GM19452 (cell line): ENCODE measurements at regions not wholly inside any gene's neighbourhood (a gene's known extent, or its start where the extent isn't known, plus 50 kb on each side); places are given as distances from the start of the nearest gene placed in this dataset.

Source experiments
- ATAC-seq: cut with Tn5 transposase; IDR thresholded peaks from one replicate; pipeline ENCODE4 v1.9.1; 2021; ENCODE audit not compliant: unreplicated experiment

DNA sequence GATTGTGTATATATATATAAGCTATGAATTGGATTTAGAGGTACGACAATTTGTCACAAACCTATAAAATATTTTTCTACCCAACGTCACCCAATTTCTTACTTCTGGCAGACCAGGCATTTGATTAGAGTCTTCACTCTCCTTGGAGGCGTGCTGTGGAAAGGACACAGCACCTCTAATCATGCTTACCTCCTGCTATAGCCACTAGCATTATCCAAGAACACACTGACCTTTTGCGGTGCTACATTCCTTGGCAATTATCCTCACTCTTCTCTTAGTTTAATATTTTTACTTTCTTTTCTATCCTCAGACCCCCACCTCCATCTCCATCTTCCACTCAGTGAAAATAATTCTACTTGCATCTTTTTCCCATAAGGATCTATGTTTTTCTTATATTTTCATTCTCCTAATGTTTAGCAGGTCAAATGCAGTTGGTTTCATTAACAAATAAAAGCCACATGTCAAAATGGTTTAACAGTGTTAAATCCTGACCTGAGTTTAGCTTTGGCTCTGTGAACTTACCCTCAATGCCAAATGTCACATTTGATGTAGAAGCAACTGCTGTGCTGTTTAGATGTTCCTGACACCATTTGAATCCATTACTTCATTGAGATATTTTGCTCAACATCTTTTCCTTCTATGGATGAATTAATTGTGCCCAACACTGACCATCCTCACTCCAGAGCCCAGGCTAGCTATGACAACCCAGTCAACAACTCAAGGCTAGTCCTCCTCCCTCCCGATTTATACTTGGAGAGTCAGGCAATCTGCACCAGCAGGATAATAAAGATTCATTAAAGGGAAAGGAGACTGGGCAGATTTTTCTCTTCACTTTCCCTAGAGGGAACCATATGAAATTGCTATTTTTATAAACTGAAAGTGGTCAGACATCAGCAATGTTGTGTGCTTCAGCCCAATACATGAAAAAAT, 240.5 kb downstream of the MREG start:
- no peak for ATAC-seq

DNA sequence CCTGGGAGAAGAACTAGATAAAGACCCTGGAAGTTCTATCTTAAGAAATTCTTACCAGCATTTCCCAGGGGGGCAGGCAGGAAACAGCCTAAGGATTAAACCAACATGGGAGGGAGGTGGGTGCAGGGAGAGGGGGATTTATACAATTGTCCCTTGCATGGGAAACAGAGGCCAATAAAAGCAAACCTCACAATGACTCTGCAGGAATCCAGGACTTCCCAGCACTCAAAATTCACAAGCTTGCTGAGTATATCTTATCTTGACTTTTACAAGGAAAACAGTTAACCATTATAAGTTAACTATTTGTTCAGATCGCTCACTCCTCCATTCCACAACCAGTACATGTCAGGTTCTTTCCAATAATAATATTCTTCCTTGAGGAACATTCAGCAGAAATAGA, 241.3 kb downstream of the MREG start:
- no peak for ATAC-seq

DNA sequence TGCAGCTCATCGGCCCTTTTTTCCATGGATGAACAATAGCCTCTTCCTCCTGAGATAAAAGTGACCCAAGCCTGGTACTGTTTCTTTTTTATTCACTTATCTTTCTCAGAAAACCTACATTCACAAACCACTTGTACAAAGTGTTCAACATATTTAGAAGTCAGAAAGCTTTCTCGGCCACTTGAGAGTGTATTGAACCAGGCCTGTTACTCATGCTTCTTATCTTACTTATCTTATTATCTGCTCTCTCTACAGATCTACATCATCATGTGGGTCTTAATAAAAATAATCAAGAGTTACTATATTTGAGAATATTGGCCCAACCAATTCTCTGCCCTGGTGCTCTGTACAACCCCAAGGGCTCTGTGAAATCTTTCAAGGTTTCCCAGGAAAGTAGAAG, 242.1 kb downstream of the MREG start:
- ATAC-seq, result no peak

DNA sequence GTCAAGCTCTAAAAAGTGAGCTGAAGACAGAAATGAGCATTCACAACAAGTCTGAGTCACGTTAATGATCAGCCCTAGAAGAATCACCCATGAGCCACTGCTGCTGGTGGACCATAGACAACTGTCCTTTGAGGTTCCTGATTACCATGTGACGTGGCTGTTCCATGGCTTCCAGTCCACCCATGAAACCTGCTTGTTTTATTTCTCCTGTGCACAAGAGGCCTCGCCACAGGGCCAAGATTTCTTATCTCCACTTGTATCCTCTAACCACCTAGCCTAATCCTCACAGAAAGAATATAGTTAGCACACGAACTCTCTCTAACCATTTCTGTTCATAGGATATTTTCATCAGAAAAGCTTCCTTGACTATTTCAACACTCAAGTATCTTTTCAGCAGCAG, 242.7 kb downstream of the MREG start:
- ATAC-seq, result no peak

DNA sequence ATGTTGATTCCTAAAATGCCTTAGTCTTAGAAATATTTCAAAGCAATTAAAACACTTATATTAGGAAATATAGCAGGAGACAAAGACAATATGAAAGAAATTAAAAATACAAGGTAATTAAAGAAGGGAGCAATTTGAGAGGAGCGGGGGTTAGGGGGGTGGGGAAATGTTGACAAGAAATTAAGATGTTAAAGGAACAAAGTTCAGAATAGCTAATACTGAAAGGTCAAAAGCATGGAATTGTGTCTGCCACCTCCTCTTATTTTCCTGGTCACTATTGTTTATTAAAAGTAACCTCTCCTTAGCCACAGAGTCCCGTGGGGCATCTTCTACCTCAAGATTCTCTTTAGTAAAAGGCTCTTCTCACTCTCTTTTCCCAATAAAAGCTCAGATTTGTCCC, 244.1 kb downstream of the MREG start:
- no peak for ATAC-seq

DNA sequence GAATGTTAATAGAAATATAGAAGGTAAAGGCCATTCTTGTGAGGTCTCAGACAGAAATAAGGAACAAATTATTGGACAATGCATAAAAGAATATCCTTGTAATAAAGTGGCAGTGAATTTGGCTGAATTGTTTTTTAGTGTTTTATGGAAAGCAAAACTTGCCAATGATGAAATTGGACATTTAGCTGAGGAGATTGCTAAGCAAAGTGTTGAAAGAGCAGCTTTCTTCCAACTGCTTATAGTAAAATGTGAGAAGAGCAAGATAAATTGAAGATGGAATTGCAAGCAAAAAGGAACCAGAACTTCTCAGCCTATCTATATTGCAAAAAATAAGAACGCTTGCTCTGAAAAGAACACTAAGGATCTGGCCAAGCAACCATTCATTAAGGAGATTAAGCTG, 245.7 kb downstream of the MREG start:
- no peak for ATAC-seq

DNA sequence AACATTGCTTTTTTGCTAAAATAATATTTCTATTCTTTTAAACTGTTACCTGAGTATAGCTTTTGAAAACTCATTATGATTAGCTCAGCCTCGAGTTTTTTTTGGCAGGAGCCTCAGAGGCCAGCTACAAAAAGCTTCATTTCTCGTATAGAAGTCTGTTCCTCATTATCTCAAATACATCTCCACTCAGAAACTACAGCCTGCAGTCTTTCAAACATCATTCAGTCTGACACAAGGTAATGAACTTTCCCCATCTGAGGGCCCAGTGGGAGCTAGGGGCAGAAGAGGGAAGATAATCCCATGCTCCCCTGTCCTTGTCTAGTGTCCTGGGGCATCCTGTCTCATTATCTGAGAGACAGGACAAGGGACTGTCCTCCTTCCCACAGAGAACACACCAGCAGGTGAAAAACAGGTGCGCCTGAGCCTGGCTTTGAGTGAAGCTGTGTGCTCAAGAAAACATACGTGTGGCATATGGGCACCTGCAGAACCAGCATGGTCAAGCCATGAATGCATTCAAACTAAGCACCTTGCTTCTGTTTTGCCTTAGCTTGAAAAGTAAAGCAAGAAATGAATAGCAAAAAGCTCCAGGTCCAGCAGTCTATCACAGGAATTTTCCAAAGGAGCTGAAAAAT, 247.5 kb downstream of the MREG start:
- ATAC-seq, result no peak

DNA sequence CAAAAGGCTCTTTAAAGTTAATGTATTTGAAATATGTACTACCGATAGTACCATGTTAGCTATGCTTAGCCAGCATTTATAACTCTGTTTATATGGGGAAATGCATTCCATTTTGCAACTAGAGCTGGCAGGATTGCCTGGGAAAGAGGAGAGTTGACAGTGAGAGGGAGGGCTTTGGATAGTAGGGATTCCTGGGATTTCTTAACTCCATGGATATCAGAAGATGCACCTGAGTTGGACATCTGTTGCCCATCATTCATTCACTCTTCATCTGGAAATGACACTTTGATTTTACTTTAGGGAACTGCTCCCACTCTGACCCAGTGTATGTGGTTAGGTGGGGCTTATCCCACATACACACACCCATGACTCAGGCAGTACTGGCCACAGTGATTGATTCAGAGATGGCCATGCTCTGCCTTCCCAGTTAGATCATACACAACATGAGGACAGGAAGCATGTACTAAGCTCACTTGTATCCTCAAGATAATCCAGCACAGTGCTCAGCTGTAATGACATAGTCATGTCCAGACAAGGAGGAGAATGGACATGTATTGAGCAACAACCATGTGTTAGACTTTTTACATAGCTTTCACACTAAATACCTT, 248.8 kb downstream of the MREG start:
- ATAC-seq, result no peak

DNA sequence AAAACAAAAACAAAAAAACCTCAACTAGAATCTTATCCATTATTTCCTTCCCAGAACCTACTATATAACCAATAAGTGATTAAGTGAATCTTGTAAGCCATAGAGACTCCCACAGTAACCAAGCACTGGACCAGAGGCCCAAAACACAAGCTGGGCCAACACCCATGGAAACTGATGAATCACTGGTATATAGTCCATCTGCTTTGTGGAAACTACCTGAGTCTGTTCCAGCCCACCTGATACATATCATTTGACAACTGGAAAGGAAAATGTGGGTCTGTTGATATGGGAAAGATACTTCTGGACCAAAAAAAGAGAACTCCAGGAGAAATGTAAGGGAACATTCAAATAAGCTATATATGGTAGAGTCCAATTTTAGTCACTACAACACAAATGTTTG, 252.8 kb downstream of the MREG start:
- no peak for ATAC-seq

DNA sequence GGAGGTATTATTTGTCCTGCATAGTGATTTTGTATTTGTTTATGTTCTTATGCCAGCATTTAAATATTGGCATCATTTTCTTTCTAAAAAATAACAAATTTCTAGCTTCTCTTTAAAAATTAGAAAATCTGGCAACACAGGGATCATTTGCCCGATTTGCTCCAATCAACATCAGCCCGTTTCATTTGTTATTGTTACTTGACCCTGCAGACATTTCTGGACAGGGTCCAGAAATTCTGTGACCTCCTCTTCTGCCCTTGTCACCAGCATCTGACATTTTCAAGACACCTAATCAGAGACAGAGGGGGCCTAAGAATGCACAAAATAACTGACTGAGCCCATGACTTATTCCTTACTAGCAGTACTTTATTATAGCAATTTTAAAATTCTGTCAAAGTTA, 253.3 kb downstream of the MREG start:
- no peak for ATAC-seq

DNA sequence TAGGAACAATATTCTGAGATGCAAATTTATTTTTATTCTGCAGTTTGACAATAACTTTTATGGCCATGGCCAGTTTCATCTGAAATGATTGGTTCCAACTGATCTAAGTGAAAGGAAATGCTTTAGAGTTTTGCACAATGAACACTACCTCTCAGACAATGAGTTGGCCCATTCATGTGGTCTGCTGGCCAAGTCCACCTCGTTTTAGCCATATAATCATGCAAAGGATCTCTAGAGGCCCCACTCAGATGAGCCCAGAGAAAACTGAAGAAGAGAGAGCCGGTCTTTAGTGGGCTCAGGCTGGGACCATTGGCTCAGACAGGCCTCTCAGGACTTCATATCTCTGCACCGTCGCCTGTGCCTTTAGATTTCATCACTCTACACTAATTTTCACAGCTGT, 254.7 kb downstream of the MREG start:
- no peak for ATAC-seq

DNA sequence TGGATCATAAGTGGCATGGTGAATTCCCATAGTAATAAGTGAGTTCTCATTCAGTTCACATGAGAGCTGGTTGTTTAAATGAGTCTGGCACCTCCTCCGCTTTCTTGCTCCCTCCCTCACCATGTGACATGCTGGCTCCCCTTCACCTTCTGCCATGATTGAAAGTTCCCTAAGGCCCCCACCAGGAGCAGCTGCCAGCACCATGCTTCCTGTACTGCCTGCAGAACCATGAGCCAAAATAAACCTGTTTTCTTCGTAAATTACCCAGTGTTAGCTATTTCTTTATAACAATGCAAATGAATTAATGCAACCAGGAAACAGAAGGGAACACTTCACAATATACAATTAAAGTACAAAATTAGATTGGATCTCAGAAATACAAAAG, 257.0 kb downstream of the MREG start:
- ATAC-seq, result no peak

DNA sequence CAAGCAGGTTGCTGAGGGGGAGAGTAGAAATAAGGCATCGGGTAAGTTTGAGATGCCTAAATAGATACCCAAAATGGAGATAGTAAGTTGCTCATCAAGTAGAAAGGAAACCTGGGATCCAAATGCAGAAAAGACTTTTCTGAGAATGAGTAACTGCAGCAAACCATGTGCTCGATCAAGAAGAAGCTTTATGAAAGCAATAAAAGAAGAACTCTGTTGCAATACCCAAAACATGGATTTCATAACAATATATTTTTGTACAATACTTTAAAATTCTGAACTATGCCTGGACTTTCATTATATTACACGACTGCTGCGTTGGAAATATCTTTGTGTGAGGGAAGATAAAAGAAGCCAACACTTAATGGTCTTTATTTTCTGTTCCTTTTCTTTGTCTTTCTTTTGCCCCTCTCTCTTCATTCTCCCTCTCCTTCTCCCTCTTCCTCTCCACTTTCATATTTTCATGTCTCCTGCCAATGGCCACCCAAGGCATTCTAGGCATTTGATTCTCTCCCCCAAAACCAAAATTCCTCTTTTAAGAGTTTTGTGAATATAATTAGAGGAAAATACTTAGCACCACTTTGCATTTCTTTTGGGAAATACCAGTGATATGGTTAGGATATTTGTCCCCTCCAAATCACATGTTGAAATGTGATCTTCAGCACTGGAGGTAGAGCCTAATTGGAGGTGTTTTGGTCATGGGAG, 257.6 kb downstream of the MREG start:
- no peak for ATAC-seq

DNA sequence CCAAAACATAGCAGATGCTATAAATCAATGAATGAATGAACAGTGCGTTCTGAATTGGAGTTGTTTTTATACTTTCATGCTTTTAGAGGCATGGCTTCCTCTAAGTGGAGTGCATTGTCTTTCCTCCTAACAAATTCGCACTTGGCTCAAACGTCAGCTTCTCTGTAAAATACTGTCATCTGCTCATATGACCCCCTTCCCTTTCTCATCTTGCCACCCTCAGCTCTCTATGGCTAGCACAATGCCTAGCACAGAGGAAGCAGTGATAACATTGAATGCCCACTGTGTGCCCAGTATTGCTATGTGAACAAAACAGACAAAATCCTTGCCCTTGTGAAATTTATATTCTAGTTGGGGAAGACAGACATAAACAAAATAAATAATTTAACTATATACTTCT, 258.8 kb downstream of the MREG start:
- ATAC-seq, result no peak

DNA sequence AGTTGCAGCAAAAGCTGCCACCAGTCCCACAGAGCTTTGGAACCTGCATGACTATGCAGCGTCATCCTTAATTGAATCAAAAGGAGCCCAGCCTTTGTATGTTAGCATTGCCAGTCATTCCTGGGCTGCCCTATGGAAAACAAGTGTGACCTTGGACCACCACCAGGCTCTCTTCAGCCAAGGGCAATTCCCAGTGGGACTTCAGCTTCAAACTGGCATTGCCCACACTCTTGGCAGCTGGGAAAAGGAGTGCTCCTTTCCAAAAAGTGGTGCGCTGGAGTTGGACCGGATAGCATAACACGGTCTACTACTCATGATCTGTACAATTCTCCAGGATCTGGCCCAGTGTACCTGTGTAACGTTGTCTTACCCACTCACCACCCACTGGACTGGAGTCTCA, 259.5 kb downstream of the MREG start:
- no peak for ATAC-seq

DNA sequence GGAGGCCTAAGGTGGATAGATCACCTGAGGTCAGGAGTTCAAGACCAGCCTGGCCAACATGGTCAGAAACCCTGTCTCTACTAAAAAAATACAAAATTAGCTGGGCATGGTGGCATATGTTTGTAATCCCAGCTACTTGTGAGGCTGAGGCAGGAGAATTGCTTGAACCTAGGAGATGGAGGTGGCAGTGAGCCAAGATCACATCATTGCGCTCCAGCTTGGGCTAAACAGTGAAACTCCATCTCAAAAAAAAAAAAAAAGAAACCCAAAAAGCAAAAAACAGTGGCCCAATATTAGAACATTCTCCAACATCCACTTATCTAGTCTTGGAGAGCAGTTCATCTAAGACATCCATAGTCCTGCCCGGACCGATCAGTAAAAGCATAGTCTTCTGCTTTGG, 260.4 kb downstream of the MREG start:
- ATAC-seq, result no peak

DNA sequence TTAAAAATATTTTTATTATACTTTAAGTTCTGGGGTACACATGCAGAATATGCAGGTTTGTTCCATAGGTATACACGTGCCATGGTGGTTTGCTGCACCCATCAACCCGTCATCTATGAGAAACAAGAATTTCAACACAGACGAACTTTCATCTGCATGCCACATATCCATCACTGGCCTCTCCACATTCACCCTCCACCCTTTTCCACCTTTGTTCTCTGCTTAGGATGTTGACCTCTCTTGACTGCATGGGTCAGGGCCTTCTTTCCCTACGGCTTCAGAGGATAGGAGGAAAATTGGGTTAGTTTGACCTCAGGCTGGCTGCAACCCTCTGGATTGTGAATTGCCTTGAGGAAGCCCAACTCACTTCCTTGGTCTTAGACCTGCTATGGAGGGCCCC, 260.9 kb downstream of the MREG start:
- no peak for ATAC-seq

DNA sequence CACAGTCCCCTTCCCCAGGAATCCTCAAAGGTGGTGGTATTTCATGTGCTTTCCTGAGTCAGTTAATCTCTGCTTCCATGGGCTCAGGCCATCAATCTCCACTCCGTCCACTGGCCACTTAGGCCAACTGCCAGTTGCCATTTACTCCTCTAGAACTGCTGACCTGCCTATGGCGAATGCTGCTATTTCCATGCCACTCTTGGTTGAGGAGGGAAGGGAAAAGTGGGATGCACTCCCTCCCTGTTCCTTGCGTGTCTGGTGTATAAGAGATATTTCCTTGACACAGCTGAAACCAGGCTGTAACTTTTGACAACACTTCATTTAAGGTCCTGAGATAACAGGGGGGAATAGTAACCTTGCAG, 261.5 kb downstream of the MREG start:
- ATAC-seq, result no peak

DNA sequence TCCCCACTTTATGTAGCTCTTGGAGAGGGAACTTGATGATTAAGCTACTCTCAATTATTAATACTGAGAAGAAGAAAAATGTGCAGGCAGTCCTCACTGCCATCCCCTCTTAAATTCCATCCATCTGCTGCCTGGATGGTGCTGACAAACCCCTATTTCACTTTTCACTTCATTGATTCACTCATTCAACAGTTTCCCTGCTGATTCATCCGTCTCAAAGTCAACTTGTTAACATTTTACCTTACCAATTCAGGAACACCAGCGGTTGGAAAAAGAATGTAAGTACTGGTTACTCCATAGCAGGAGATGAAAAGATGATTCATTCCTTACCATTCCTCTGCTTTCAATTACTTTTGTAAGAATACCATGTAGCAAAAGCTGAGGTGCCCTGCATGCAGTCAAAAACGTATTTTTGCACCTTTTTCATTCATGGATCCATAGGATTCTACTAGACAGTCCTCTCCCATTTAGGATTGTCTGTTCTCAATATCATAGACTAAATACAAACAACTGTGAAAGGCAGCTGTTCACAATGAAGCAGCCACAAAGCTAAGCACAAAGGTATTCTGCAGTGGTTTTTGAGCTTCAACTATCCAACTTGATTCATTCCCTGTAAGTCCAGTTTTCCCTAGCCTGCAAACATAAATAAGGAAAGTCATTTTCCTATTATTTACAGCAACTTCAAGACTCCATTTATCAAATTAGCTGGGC, 262.0 kb downstream of the MREG start:
- no peak for ATAC-seq

DNA sequence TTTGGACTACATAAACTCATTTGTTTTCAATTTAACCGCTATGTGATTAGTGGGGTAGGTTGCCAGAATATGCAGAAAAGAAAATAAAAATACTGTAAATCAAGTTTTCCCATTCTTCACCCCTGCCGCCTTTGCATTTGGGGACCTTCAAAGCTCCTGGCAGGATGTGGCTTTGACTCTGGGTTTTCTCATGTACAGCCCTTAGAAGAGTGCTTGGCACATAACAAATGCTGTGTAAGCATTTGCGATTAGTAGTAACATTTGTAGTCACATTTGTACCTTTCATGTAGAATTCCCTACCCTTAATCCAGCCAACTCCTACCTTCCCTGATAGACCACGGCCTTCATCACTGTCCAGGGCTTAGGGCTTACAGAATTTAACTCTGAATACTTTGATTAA, 262.6 kb downstream of the MREG start:
- ATAC-seq, result no peak
